ENCODE measurements at regions not wholly inside any gene's neighbourhood (a gene's known extent, or its start where the extent isn't known, plus 50 kb on each side); places are given as distances from the start of the nearest gene placed in this dataset.
"Not testable (repeated sequence)": the region's sequence is repeated elsewhere in the genome, so short reads cannot be mapped to it uniquely, and the experiment has no call there.

- DNase-seq, result no peak
These were observed 336.7 kb upstream of the CELF4 start for GRCh38 chr18:37902344-37902743.

- DNase-seq, result no peak
These were observed 334.7 kb upstream of the CELF4 start for GRCh38 chr18:37900326-37900725.

- no peak for DNase-seq
These were observed 324.4 kb upstream of the CELF4 start for GRCh38 chr18:37889963-37890362.

- no peak for DNase-seq
These were observed 309.1 kb upstream of the CELF4 start for GRCh38 chr18:37874721-37875120.

- DNase-seq, result no peak
These were observed 307.8 kb upstream of the CELF4 start for GRCh38 chr18:37873416-37873815.

- no peak for DNase-seq
These were observed 307.0 kb upstream of the CELF4 start for GRCh38 chr18:37872562-37872961.

GRCh38 chr18:37871561-37871960 lies 306.0 kb upstream of the CELF4 start:
- no peak for DNase-seq

GRCh38 chr18:37869051-37869450 lies 303.5 kb upstream of the CELF4 start:
- DNase-seq, result no peak

GRCh38 chr18:37864122-37864521 lies 298.5 kb upstream of the CELF4 start:
- DNase-seq, result no peak

GRCh38 chr18:37861981-37862380 lies 296.4 kb upstream of the CELF4 start:
- no peak for DNase-seq

- DNase-seq, result no peak
These were observed 288.8 kb upstream of the CELF4 start for GRCh38 chr18:37854396-37854795.

GRCh38 chr18:37853706-37854105 lies 288.1 kb upstream of the CELF4 start:
- DNase-seq, result no peak

GRCh38 chr18:37852464-37852863 lies 286.9 kb upstream of the CELF4 start:
- no peak for DNase-seq

- no peak for DNase-seq
These were observed 281.9 kb upstream of the CELF4 start for GRCh38 chr18:37847544-37847943.

- no peak for DNase-seq
These were observed 281.4 kb upstream of the CELF4 start for GRCh38 chr18:37846996-37847395.

- no peak for DNase-seq
These were observed 279.9 kb upstream of the CELF4 start for GRCh38 chr18:37845498-37845897.

- DNase-seq, result no peak
These were observed 278.8 kb upstream of the CELF4 start for GRCh38 chr18:37844209-37844970.

- DNase-seq, result no peak
These were observed 272.5 kb upstream of the CELF4 start for GRCh38 chr18:37838083-37838482.

GRCh38 chr18:37836071-37836970 lies 270.7 kb upstream of the CELF4 start:
- DNase-seq, result no peak

- DNase-seq, result not testable (repeated sequence)
These were observed 266.6 kb upstream of the CELF4 start for GRCh38 chr18:37832010-37832695.

GRCh38 chr18:37812961-37813360 lies 247.4 kb upstream of the CELF4 start:
- DNase-seq, result no peak

- no peak for DNase-seq
These were observed 240.3 kb upstream of the CELF4 start for GRCh38 chr18:37805773-37806404.

GRCh38 chr18:37796823-37797349 lies 231.3 kb upstream of the CELF4 start:
- DNase-seq, result no peak
